NCI-H2196 treated with DMSO at 0.1 percent for 48 hours (cell line): ENCODE measurements at regions not wholly inside any gene's neighbourhood (a gene's known extent, or its start where the extent isn't known, plus 50 kb on each side); places are given as distances from the start of the nearest gene placed in this dataset.

Source experiments
- DNase-seq: peaks from one replicate; lab custom pipeline; 2025; ENCODE audit not compliant: unreplicated experiment; lab: John Stamatoyannopoulos, UW

GRCh38 chr9:118362596-118362995 is 658.4 kb downstream of the TLR4 start:
- no peak for DNase-seq

DNA sequence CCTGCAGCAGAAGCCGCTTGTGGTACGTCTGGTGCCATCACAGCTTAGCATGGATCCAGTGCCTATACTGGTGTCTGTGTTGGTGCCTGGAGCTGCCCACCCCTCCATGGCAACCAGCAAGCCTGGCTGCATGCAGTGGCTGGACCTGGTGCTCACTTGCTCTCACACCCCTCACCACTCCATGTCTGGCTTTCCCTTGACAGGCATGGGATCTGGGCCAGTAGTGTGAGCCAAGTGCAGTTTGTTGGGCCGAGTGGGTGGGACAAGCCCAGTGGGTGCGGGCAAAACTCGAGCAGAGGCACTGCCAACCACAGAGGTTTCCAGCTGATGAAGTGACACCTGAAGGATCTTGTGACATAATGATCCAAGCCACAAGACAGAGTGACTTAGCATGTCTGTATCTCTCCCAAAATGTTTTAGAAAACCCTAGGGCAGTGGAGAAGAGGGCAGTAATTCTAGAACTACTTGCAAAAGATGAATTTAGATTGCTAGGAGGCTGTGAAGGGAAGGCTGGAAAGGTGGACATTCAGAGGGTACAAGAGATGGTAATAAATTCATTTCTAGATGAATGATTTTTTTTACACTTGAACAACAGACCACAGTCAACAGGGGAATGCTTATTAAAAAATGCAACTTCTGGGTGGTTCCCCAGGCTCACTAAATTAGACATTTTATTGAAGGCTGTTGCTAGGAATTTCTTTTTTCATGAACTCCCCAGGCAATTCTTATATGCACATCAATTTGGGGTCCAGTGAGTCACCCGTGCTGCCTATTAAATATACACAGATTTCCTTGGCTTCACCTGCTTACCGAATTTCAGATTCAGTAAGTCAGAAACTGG is 660.3 kb downstream of the TLR4 start:
- DNase-seq: no peak

GRCh38 chr9:118366228-118366627 is 662.0 kb downstream of the TLR4 start:
- DNase-seq: no peak

- no peak for DNase-seq
These were observed 663.2 kb downstream of the TLR4 start for GRCh38 chr9:118367383-118367782.

DNA sequence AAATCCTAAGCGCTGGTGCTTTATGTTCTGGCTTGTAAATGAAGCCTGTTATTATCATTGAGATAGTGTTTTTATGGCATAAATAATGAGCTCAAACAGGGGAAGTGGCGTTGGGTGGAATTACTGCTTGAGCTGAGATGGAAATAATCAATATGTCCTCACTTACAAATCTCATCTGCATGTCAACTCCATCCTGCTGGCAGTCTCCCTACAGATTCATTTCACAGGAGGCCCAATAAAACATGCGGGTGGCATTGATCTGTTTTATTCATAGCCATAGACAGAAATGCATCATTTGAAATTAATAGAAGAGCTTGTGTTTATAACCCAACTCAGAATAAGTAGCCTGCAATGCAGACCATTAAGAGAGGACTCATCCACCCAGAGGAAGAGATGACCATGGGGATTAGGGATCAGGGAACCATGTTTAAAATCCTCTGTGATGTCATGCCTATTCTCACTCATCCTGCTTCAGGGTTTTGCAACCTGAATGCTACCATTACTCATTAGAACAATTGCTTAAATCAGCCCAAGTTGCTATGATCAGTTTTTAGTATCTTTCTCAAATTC is 680.4 kb downstream of the TLR4 start:
- no peak for DNase-seq

GRCh38 chr9:118395415-118395814 is 691.2 kb downstream of the TLR4 start:
- DNase-seq: no peak

- DNase-seq: no peak
These were observed 697.3 kb downstream of the TLR4 start for GRCh38 chr9:118401546-118401945.

DNA sequence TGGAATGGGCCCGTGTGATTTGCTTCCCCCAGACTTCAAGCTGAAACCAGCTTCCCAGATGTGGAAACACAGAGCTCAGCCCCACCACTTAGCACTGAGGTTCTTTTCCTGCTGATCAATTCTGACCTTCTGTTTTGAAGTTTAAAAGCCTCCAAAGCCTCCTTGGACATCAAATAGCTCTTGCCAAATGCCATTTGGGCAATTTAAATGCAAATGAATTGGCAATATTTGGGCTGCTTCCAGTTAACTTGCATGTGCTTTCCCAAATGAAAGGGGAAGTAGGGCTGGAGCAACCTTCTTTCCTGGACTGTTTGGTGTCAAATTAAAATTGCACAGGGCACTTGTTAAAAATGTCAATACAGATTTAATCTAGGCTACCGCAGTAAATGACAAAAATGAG is 710.5 kb downstream of the TLR4 start:
- no peak for DNase-seq

GRCh38 chr9:118418887-118419565 is 714.8 kb downstream of the TLR4 start:
- DNase-seq: no peak

GRCh38 chr9:118419676-118420075 is 715.5 kb downstream of the TLR4 start:
- DNase-seq: no peak

DNA sequence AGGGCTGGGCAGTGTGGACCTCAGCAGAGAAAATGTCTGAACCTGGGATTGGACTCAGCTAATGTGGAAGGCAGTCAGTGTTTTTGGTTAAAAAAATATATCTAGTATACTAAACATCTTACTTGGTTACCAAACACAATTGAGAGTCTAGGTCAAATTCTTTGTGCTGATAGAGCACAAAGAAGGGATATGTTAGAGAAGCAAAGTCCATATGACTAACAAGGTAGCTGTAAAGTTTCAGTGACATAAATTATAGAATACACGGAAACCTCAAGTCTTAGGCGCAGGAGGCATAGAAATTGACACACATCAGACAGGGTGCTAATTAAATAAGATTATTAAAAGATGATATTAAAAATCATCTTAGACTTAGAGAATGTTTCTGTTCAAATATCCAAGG is 718.3 kb downstream of the TLR4 start:
- DNase-seq: no peak

GRCh38 chr9:118423021-118423420 is 718.8 kb downstream of the TLR4 start:
- DNase-seq: no peak

DNA sequence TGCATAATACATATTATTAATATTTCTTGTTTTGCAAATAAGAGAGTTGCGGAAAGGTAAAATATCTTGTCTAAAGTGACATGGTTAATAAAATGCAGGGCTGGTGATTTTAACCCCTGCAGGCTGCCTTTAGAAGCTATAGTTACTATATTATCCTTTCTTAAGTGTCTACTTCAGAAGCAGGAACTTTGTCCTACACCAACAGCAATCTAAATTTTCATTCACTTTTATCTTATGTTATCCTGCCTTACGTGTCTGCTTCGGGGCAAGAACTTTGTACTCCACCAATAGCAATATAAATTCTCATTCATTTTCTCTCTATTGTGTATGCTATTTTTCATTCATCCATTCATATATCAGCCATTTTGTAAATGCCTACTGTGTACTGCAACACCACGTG is 719.5 kb downstream of the TLR4 start:
- no peak for DNase-seq

DNA sequence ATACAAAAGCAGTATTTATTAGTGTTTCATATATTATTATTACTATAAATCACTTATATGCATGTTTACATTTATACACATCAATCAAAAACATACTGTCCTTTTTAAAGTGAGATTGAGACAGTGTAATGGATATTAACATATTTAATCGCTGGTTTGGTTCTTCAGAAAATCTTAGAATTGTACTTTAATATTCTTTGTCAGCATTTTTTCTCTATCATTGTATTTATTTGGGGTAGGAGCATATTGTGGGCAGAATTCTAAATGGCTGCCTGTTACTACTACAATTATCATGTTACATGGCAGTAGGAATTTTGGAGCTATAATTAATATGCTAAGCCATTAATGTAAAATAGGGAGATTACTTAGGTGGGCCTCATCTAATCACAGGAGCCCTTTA is 722.6 kb downstream of the TLR4 start:
- DNase-seq: no peak

DNA sequence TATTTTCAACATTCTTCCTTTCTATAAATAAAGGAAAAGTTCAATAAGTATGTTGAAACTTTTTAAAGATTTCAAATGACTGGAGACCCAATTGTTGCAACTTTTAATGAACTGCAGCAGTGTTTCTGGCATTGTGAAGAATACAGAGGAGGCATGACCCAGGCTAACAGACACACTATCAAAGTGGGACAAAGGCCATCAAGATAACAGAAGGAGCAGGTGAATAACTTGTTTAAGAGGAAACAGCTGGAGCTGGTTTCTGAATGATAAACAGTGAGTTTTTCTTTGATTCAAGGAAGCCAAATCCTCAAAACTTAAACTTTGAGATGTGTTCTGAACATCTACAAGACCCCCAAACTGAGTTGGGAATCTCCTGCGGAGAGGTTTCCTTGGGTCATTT is 734.6 kb downstream of the TLR4 start:
- DNase-seq: no peak

GRCh38 chr9:118439441-118439840 is 735.2 kb downstream of the TLR4 start:
- DNase-seq: no peak

GRCh38 chr9:118444403-118444802 is 740.2 kb downstream of the TLR4 start:
- no peak for DNase-seq

DNA sequence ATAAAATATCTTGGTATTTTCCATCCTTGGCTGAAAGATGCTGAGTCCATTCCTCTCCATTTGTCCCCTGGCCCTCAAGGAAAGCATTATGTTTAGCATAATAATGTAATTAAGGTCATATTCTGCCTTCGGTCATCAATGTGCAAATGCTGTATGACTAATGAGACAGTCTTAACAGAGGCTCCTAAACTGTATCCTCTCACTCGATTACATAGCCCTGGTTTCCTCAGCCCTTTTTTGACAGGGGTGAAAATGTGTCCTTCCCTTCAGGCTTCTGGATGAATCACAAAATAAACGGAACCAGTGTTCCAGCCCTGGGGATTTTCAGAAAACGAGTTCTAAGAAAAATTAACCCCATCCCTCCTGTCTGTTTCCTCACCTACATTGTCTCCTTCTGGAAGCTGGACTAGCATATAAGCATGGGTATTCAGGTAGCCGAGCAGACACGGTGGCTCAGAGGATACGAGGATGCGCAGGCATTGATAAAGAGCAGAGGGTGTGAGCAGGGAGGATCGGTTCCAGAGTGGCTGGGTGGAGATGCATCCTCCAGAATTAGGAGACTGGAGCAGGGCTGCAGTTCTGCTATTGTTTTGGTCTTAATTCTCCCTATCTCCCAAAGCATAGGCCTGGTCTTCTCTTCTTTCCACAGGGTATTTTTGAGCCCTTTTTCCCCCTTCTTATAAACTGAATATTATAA is 742.9 kb downstream of the TLR4 start:
- DNase-seq: no peak

DNA sequence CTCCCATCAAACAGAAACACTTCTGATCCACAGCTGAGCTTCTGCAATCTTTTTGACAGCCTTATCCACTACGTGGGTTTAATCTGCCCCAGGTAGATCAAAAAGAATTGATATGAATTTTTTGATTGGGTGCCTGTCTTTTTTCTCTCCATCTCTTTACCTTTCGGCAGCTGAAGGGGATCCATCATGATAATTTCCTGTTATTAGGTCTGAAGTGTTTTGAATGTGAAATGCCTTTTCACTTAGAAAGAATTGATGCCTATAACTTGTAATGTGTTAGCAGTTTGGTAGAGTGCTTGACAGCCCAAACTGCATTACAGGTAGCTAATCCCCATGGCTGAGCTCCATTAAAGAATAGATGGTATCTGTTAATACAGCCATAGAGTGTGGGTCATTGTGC is 745.4 kb downstream of the TLR4 start:
- no peak for DNase-seq

DNA sequence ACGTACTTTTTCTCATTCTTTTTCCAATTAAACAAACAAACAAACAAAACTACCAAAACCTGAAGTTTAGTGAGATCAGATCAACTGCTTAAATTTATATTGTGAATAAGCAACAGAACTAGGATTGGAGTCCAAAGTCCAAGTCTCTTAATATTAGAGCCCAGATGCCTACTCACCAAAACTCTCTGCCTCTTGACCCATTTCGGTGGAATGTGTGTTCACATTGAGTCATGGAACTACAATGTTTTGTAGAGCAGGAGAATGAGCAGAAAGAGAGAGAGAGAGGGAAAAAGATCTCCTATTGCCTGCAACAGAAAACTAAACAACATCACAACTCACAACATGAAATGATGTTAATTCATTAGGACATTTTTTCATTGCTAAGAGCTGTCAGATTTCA is 751.1 kb downstream of the TLR4 start:
- no peak for DNase-seq

DNA sequence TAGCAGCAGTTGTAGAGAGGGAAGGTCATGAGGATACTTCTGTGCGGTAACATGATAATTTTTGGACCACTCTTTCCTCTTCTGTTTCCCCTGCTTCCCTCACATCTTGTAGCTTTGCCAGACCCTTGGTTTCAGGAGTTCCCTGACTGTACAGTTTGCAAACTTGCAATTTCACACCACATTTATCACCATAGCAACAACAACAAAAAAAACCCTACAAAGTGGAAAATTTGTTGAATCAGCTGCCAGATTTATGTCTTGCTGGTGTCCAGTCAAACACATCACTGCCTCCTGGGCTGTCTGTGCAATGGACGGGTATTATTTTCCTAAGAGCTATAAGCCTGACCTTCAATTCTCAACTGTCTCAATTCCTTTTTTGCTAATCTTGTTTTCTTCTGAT is 751.6 kb downstream of the TLR4 start:
- no peak for DNase-seq
